AG09319 (cell line): ENCODE measurements at regions not wholly inside any gene's neighbourhood (a gene's known extent, or its start where the extent isn't known, plus 50 kb on each side); places are given as distances from the start of the nearest gene placed in this dataset.
"Not testable (repeated sequence)": the region's sequence is repeated elsewhere in the genome, so short reads cannot be mapped to it uniquely, and the experiment has no call there.

Source experiments
- DNase-seq: peaks from one replicate; pipeline ENCODE4 v3.0.0-alpha.2; 2010; ENCODE audit warnings: low read depth; ENCODE audit errors: extremely low read depth
- CTCF ChIP-seq: IDR thresholded peaks from 2 replicates; pipeline ENCODE4 v1.5.1; 2011; ENCODE audit warnings: low read depth, mild to moderate bottlenecking, inconsistent platforms, low read length, moderate library complexity

GRCh38 chr4:84258905-84259830, 239.9 kb downstream of the NKX6-1 start:
- peak; percentile 68 for TF ChIP-seq CTCF
- no peak for DNase-seq

GRCh38 chr4:84254537-84254936, 244.6 kb downstream of the NKX6-1 start:
- no peak for DNase-seq
- no peak for TF ChIP-seq CTCF

- no peak for TF ChIP-seq CTCF
- DNase-seq, result no peak
These were observed 249.6 kb downstream of the NKX6-1 start for GRCh38 chr4:84249521-84249920.

- DNase-seq, result not testable (repeated sequence)
These were observed 254.1 kb downstream of the NKX6-1 start for GRCh38 chr4:84245042-84245441.

GRCh38 chr4:84244346-84244801, 254.7 kb downstream of the NKX6-1 start:
- DNase-seq, result not testable (repeated sequence)

- TF ChIP-seq CTCF, result no peak
- DNase-seq, result no peak
These were observed 255.4 kb downstream of the NKX6-1 start for GRCh38 chr4:84243685-84244084.

- no peak for TF ChIP-seq CTCF
- no peak for DNase-seq
These were observed 259.7 kb downstream of the NKX6-1 start for GRCh38 chr4:84239278-84239845.

- no peak for TF ChIP-seq CTCF
- DNase-seq, result peak; percentile 8
These were observed 260.6 kb downstream of the NKX6-1 start for GRCh38 chr4:84238247-84239090.
